ENCODE measurements at regions not wholly inside any gene's neighbourhood (a gene's known extent, or its start where the extent isn't known, plus 50 kb on each side); places are given as distances from the start of the nearest gene placed in this dataset.
A peak's percentile ranks its signal among the peaks of the same experiment; 100 is the strongest.

GRCh38 chr6:133040094-133040802 lies 200.9 kb upstream of the EYA4 start:
- no peaks in the 10 kb centered on the region for H3K4me1 ChIP-seq (ENCODE audit: control insufficient read depth, low read depth, low read length)
- no peaks in the 10 kb centered on the region for H3K9me3 ChIP-seq (ENCODE audit: control insufficient read depth, low read depth, low read length)
- H3K9ac ChIP-seq (ENCODE audit: low read length), result no peak overlapping the region
- no peaks in the 10 kb centered on the region for H3K36me3 ChIP-seq (ENCODE audit: control insufficient read depth, low read depth, low read length)
- no peaks in the 10 kb centered on the region for H3K27me3 ChIP-seq (ENCODE audit: control insufficient read depth, insufficient read depth, low read length)
- H3K4me3 ChIP-seq (ENCODE audit: low read length), result no peak overlapping the region
- no peak overlapping the region for H3K27ac ChIP-seq (ENCODE audit: low read length)

GRCh38 chr6:133040803-133041419 lies 200.2 kb upstream of the EYA4 start:
- H3K4me3 ChIP-seq (ENCODE audit: low read length), result no peak overlapping the region
- no peak overlapping the region for H3K9ac ChIP-seq (ENCODE audit: low read length)
- H3K27ac ChIP-seq (ENCODE audit: low read length), result no peak overlapping the region

DNA sequence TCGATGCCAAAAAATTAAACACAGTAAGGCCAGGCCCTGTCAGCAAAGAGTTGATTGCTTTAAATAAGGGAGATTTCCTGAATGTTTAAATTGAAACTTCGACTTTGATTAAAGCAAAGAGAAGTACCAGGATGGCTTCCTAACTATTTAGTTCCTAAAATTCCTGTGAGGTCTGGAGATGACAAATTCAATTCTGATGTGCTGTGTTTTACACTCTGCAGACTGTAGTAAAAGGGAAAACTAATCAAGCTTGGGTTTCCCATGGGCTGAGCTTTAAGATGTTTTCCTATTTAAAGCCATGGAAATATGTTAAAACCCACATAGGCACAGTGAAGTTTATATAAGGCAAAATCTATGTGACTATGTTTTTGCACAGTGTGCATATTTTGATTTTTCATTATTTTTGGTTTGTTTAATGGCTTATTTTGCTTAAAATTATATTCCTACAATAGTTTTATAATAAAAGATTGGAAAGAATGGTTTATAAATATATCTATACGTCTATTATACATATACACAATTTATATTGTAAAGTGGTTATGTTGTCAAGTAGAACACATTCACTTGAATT lies 198.5 kb upstream of the EYA4 start:
- Histone ChIP-seq H3K9me3 (ENCODE audit: control insufficient read depth, low read depth, low read length) (no peaks in the 10 kb centered on the region), H3K4me1 (ENCODE audit: control insufficient read depth, low read depth, low read length) (no peaks in the 10 kb centered on the region), H3K4me3 (ENCODE audit: low read length) (no peak overlapping the region), H3K27me3 (ENCODE audit: control insufficient read depth, insufficient read depth, low read length) (no peaks in the 10 kb centered on the region), H3K27ac (ENCODE audit: low read length) (no peak overlapping the region), H3K9ac (ENCODE audit: low read length) (no peak overlapping the region), H3K36me3 (ENCODE audit: control insufficient read depth, low read depth, low read length) (no peaks in the 10 kb centered on the region)

More at GRCh38 chr6:133040803-133041419, 200.2 kb upstream of the EYA4 start:
- Histone ChIP-seq H3K36me3 (ENCODE audit: control insufficient read depth, low read depth, low read length) (no peaks in the 10 kb centered on the region), H3K9me3 (ENCODE audit: control insufficient read depth, low read depth, low read length) (no peaks in the 10 kb centered on the region), H3K4me1 (ENCODE audit: control insufficient read depth, low read depth, low read length) (no peaks in the 10 kb centered on the region), H3K27me3 (ENCODE audit: control insufficient read depth, insufficient read depth, low read length) (no peaks in the 10 kb centered on the region)

GRCh38 chr6:133046576-133046975 lies 194.6 kb upstream of the EYA4 start:
- Histone ChIP-seq H3K4me3 (ENCODE audit: low read length) (no peak overlapping the region), H3K36me3 (ENCODE audit: control insufficient read depth, low read depth, low read length) (no peaks in the 10 kb centered on the region), H3K27ac (ENCODE audit: low read length) (no peak overlapping the region), H3K27me3 (ENCODE audit: control insufficient read depth, insufficient read depth, low read length) (no peaks in the 10 kb centered on the region), H3K9ac (ENCODE audit: low read length) (no peak overlapping the region), H3K4me1 (ENCODE audit: control insufficient read depth, low read depth, low read length) (peaks cover 5% of the 10 kb centered on the region), H3K9me3 (ENCODE audit: control insufficient read depth, low read depth, low read length) (no peaks in the 10 kb centered on the region)

DNA sequence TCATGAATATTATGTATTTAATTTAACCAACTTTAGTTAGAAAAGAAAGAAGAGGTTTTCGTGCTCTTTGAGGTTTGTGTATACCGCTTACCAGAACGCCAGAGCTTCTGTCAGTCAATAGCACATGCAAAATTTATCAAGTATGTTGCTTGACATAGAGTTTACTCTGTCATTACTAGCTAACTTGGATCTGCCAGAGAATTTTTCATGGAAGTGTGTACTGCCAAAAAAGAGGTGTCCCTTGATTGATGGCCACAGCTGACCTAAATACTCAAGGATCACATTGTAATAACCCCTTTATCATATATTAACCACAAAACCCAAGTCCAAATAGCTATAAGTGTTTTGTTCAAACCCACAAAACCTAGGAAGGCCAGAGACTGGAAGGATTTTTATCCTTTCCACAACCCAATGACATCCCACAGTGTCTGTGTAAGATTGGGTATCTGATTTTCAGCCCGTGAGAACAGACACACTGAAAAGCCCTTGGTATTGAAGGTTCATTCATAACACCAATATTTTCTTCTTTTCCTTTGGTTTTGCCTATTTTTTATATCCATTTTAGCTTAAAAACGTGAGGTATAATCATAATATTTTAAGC lies 194.0 kb upstream of the EYA4 start:
- no peaks in the 10 kb centered on the region for H3K36me3 ChIP-seq (ENCODE audit: control insufficient read depth, low read depth, low read length)
- H3K4me3 ChIP-seq (ENCODE audit: low read length), result no peak overlapping the region
- no peak overlapping the region for H3K27ac ChIP-seq (ENCODE audit: low read length)
- H3K9me3 ChIP-seq (ENCODE audit: control insufficient read depth, low read depth, low read length), result no peaks in the 10 kb centered on the region
- no peaks in the 10 kb centered on the region for H3K27me3 ChIP-seq (ENCODE audit: control insufficient read depth, insufficient read depth, low read length)
- H3K4me1 ChIP-seq (ENCODE audit: control insufficient read depth, low read depth, low read length), result peaks cover 5% of the 10 kb centered on the region
- no peak overlapping the region for H3K9ac ChIP-seq (ENCODE audit: low read length)

DNA sequence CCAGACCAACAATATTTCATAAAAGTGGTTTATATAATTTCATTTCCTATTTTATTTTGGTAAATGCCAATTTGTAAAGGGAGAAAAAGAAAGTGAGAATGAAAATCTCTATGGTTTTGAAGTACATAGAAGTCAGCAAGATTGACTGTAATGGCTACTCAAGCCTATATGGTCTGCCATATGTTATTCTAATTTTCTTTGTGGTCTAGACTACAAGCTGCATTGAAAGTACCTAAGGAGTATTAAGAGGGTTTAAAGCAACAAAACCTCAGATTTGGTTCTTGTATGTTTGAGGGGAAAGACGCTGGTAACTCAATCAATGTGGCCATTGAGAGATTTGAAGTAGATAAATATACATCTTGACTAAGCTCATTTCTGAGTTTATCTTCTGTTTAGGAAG lies 193.5 kb upstream of the EYA4 start:
- Histone ChIP-seq H3K9me3 (ENCODE audit: control insufficient read depth, low read depth, low read length) (no peaks in the 10 kb centered on the region), H3K27ac (ENCODE audit: low read length) (no peak overlapping the region), H3K4me1 (ENCODE audit: control insufficient read depth, low read depth, low read length) (peaks cover 5% of the 10 kb centered on the region), H3K27me3 (ENCODE audit: control insufficient read depth, insufficient read depth, low read length) (no peaks in the 10 kb centered on the region), H3K36me3 (ENCODE audit: control insufficient read depth, low read depth, low read length) (no peaks in the 10 kb centered on the region), H3K9ac (ENCODE audit: low read length) (no peak overlapping the region), H3K4me3 (ENCODE audit: low read length) (no peak overlapping the region)

- no peak overlapping the region for H3K4me3 ChIP-seq (ENCODE audit: low read length)
- H3K36me3 ChIP-seq (ENCODE audit: control insufficient read depth, low read depth, low read length), result no peaks in the 10 kb centered on the region
- H3K9ac ChIP-seq (ENCODE audit: low read length), result no peak overlapping the region
- H3K4me1 ChIP-seq (ENCODE audit: control insufficient read depth, low read depth, low read length), result peaks cover 22% of the 10 kb centered on the region
- no peaks in the 10 kb centered on the region for H3K27me3 ChIP-seq (ENCODE audit: control insufficient read depth, insufficient read depth, low read length)
- no peaks in the 10 kb centered on the region for H3K9me3 ChIP-seq (ENCODE audit: control insufficient read depth, low read depth, low read length)
- no peak overlapping the region for H3K27ac ChIP-seq (ENCODE audit: low read length)
These were observed 189.9 kb upstream of the EYA4 start for GRCh38 chr6:133051240-133051639.

GRCh38 chr6:133052465-133052864 lies 188.7 kb upstream of the EYA4 start:
- H3K4me1 ChIP-seq (ENCODE audit: control insufficient read depth, low read depth, low read length), result peaks cover 24% of the 10 kb centered on the region
- no peaks in the 10 kb centered on the region for H3K27me3 ChIP-seq (ENCODE audit: control insufficient read depth, insufficient read depth, low read length)
- no peak overlapping the region for H3K9ac ChIP-seq (ENCODE audit: low read length)
- no peak overlapping the region for H3K27ac ChIP-seq (ENCODE audit: low read length)
- H3K9me3 ChIP-seq (ENCODE audit: control insufficient read depth, low read depth, low read length), result no peaks in the 10 kb centered on the region
- no peaks in the 10 kb centered on the region for H3K36me3 ChIP-seq (ENCODE audit: control insufficient read depth, low read depth, low read length)
- no peak overlapping the region for H3K4me3 ChIP-seq (ENCODE audit: low read length)

GRCh38 chr6:133055441-133055966 lies 185.7 kb upstream of the EYA4 start:
- H3K27ac ChIP-seq (ENCODE audit: low read length), result peak overlapping the region; percentile 60
- H3K36me3 ChIP-seq (ENCODE audit: control insufficient read depth, low read depth, low read length), result no peaks in the 10 kb centered on the region
- H3K9me3 ChIP-seq (ENCODE audit: control insufficient read depth, low read depth, low read length), result no peaks in the 10 kb centered on the region
- H3K9ac ChIP-seq (ENCODE audit: low read length), result peak overlapping the region; percentile 4
- no peaks in the 10 kb centered on the region for H3K27me3 ChIP-seq (ENCODE audit: control insufficient read depth, insufficient read depth, low read length)
- H3K4me1 ChIP-seq (ENCODE audit: control insufficient read depth, low read depth, low read length), result peaks cover 19% of the 10 kb centered on the region
- peak overlapping the region; percentile 19 for H3K4me3 ChIP-seq (ENCODE audit: low read length)

GRCh38 chr6:133057352-133057751 lies 183.8 kb upstream of the EYA4 start:
- H3K4me1 ChIP-seq (ENCODE audit: control insufficient read depth, low read depth, low read length), result peaks cover 19% of the 10 kb centered on the region
- H3K27ac ChIP-seq (ENCODE audit: low read length), result no peak overlapping the region
- H3K4me3 ChIP-seq (ENCODE audit: low read length), result no peak overlapping the region
- no peaks in the 10 kb centered on the region for H3K36me3 ChIP-seq (ENCODE audit: control insufficient read depth, low read depth, low read length)
- no peak overlapping the region for H3K9ac ChIP-seq (ENCODE audit: low read length)
- no peaks in the 10 kb centered on the region for H3K9me3 ChIP-seq (ENCODE audit: control insufficient read depth, low read depth, low read length)
- H3K27me3 ChIP-seq (ENCODE audit: control insufficient read depth, insufficient read depth, low read length), result no peaks in the 10 kb centered on the region

- H3K9me3 ChIP-seq (ENCODE audit: control insufficient read depth, low read depth, low read length), result no peaks in the 10 kb centered on the region
- H3K9ac ChIP-seq (ENCODE audit: low read length), result no peak overlapping the region
- H3K27ac ChIP-seq (ENCODE audit: low read length), result no peak overlapping the region
- no peak overlapping the region for H3K4me3 ChIP-seq (ENCODE audit: low read length)
- no peaks in the 10 kb centered on the region for H3K27me3 ChIP-seq (ENCODE audit: control insufficient read depth, insufficient read depth, low read length)
- no peaks in the 10 kb centered on the region for H3K36me3 ChIP-seq (ENCODE audit: control insufficient read depth, low read depth, low read length)
- no peaks in the 10 kb centered on the region for H3K4me1 ChIP-seq (ENCODE audit: control insufficient read depth, low read depth, low read length)
These were observed 179.1 kb upstream of the EYA4 start for GRCh38 chr6:133062077-133062476.
